ENCODE measurements at regions not wholly inside any gene's neighbourhood (a gene's known extent, or its start where the extent isn't known, plus 50 kb on each side); places are given as distances from the start of the nearest gene placed in this dataset.

- TF ChIP-seq, protein P1, sequence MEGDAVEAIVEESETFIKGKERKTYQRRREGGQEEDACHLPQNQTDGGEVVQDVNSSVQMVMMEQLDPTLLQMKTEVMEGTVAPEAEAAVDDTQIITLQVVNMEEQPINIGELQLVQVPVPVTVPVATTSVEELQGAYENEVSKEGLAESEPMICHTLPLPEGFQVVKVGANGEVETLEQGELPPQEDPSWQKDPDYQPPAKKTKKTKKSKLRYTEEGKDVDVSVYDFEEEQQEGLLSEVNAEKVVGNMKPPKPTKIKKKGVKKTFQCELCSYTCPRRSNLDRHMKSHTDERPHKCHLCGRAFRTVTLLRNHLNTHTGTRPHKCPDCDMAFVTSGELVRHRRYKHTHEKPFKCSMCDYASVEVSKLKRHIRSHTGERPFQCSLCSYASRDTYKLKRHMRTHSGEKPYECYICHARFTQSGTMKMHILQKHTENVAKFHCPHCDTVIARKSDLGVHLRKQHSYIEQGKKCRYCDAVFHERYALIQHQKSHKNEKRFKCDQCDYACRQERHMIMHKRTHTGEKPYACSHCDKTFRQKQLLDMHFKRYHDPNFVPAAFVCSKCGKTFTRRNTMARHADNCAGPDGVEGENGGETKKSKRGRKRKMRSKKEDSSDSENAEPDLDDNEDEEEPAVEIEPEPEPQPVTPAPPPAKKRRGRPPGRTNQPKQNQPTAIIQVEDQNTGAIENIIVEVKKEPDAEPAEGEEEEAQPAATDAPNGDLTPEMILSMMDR (IDR thresholded peaks at IDR 0.05; ENCODE audit: low read length) = no peak
- TF ChIP-seq EZH2 (optimal IDR thresholded peaks at IDR 0.05; ENCODE audit: low read depth, low read length) (no peak), EZH2phosphoT487 (IDR thresholded peaks at IDR 0.05; ENCODE audit: low read length) (no peak)
Measured at GRCh38 chrX:131831185-131831520, 191.9 kb upstream of the STK26 start.
